ENCODE measurements at regions not wholly inside any gene's neighbourhood (a gene's known extent, or its start where the extent isn't known, plus 50 kb on each side); places are given as distances from the start of the nearest gene placed in this dataset.

GRCh38 chr5:23639326-23639725, 131.9 kb downstream of the PRDM9 start:
- in situ Hi-C loops (cut with MboI), result no loop called here
- H3K79me2 ChIP-seq (ENCODE audit: control insufficient read depth, insufficient read depth, low read length), result no peaks in the 10 kb centered on the region
- TF ChIP-seq SP1 (IDR thresholded peaks at IDR 0.05; ENCODE audit: low read depth, low read length), result no peak
- TF ChIP-seq DPF2 (IDR thresholded peaks at IDR 0.05), result no peak
- no peak for TF ChIP-seq EZH2 (IDR thresholded peaks at IDR 0.05; ENCODE audit: borderline replicate concordance, control insufficient read depth, low read depth, low read length)
- TF ChIP-seq SMARCA5 (IDR thresholded peaks at IDR 0.05), result no peak
- no peak for TF ChIP-seq PKNOX1 (IDR thresholded peaks at IDR 0.05)
- no peak for TF ChIP-seq CBX3 (IDR thresholded peaks at IDR 0.05; ENCODE audit: borderline replicate concordance, low read depth)
- TF ChIP-seq CHD2 (IDR thresholded peaks at IDR 0.05; ENCODE audit: borderline replicate concordance, low read depth, low read length), result no peak
- TF ChIP-seq MEF2B (IDR thresholded peaks at IDR 0.05; ENCODE audit: partially characterized antibody, poor library complexity, severe bottlenecking), result no peak
- no peak for TF ChIP-seq MTA3 (IDR thresholded peaks at IDR 0.05; ENCODE audit: borderline replicate concordance, low read length)
- no peak for TF ChIP-seq ATF2 (IDR thresholded peaks at IDR 0.05; ENCODE audit: low read length)
- TF ChIP-seq MYC (IDR thresholded peaks at IDR 0.05; ENCODE audit: insufficient read depth, insufficient read length, insufficient replicate concordance, low read length, severe bottlenecking), result no peak
- TF ChIP-seq SMAD5 (IDR thresholded peaks at IDR 0.05; ENCODE audit: low read depth), result no peak
- no peak for TF ChIP-seq WRNIP1 (IDR thresholded peaks at IDR 0.05; ENCODE audit: borderline replicate concordance, low read depth, low read length)
- no peak for TF ChIP-seq BACH1 (IDR thresholded peaks at IDR 0.05; ENCODE audit: borderline replicate concordance)
- no peak for TF ChIP-seq ZNF207 (IDR thresholded peaks at IDR 0.05; ENCODE audit: borderline replicate concordance)
- no peak for TF ChIP-seq MAX (IDR thresholded peaks at IDR 0.05; ENCODE audit: low read depth, low read length)
- TF ChIP-seq PBX3 (IDR thresholded peaks at IDR 0.05; ENCODE audit: insufficient replicate concordance, low read depth, low read length), result no peak
- no peak for TF ChIP-seq CTCF (IDR thresholded peaks at IDR 0.05 in 2 of 3, conservative IDR thresholded peaks at IDR 0.05 in 1 of 3; ENCODE audit: control insufficient read depth in 2 of 3, extremely low read depth in 1 of 3, insufficient read depth in 1 of 3, low read depth in 3 of 3, low read length in 3 of 3)
- no peak for TF ChIP-seq KAT2A (conservative IDR thresholded peaks at IDR 0.05; ENCODE audit: control insufficient read depth, low read depth, low read length)
- no peak for TF ChIP-seq HDAC6 (IDR thresholded peaks at IDR 0.05; ENCODE audit: unreplicated experiment)
- RAD21 ChIA-PET (ENCODE audit: unreplicated experiment), result no interaction called here
- no peaks in the 10 kb centered on the region for H3K9me3 ChIP-seq (replicated peaks; ENCODE audit: control insufficient read depth, insufficient read depth, low read length)
- 3% methylated on average over 1 of the region's 1 CpG for WGBS (ENCODE audit: insufficient coverage, insufficient replicate concordance, low lambda C conversion rate, missing lambda C conversion rate)
- no TSS peak for BruUV-seq (replicated peaks)
- CTCF ChIA-PET, result no interaction called here
- H3K36me3 ChIP-seq (ENCODE audit: control insufficient read depth in 2 of 2, insufficient read depth in 2 of 2, low read length in 1 of 2), result no peaks in the 10 kb centered on the region
- H3K4me3 ChIP-seq, result no peak overlapping the region
- FAIRE-seq (no peak), DNase-seq (ENCODE audit: low read depth, low spot score) (no peak), ATAC-seq (no peak)
- no peaks in the 10 kb centered on the region for H3K27me3 ChIP-seq (replicated peaks in 1 of 2; ENCODE audit: control insufficient read depth in 2 of 2, insufficient read depth in 2 of 2, low read length in 1 of 2)
- POLR2A ChIA-PET, result no interaction called here
- intact Hi-C loops (cut with micrococcal nuclease; ENCODE audit: unreplicated experiment), result no loop called here
- H2AFZ ChIP-seq (ENCODE audit: control insufficient read depth, low read depth, low read length), result no peak overlapping the region
- no peaks in the 10 kb centered on the region for H4K20me1 ChIP-seq (ENCODE audit: control insufficient read depth, insufficient read depth)
- H3K4me1 ChIP-seq (ENCODE audit: control insufficient read depth, insufficient read depth, low read length), result no peaks in the 10 kb centered on the region
- H3K4me2 ChIP-seq (ENCODE audit: control insufficient read depth, insufficient read depth), result no peak overlapping the region
- no peak overlapping the region for H3K9ac ChIP-seq (ENCODE audit: control insufficient read depth, insufficient read depth, low read length)
- no peak overlapping the region for H3K27ac ChIP-seq (ENCODE audit: control insufficient read depth, insufficient read depth)
- SMC1A ChIA-PET (ENCODE audit: uncharacterized antibody, unreplicated experiment), result no interaction called here

Data from GM12878 (cell line).